HG02588 (cell line): ENCODE measurements at regions not wholly inside any gene's neighbourhood (a gene's known extent, or its start where the extent isn't known, plus 50 kb on each side); places are given as distances from the start of the nearest gene placed in this dataset.

ENCODE experiments used
- ATAC-seq: cut with Tn5 transposase; IDR thresholded peaks from one replicate; pipeline ENCODE4 v1.9.1; 2021; ENCODE audit warnings: mild to moderate bottlenecking, moderate library complexity; ENCODE audit not compliant: unreplicated experiment

GRCh38 chr12:85733221-85733840, 102.9 kb downstream of the RASSF9 start:
- no peak for ATAC-seq

GRCh38 chr12:85733984-85734383, 102.2 kb downstream of the RASSF9 start:
- no peak for ATAC-seq

- no peak for ATAC-seq
Measured at GRCh38 chr12:85740186-85740585, 96.0 kb downstream of the RASSF9 start.

GRCh38 chr12:85741046-85741445, 95.2 kb downstream of the RASSF9 start:
- no peak for ATAC-seq

- ATAC-seq: no peak
Measured at GRCh38 chr12:85747941-85748495, 88.2 kb downstream of the RASSF9 start.
